C4-2B (cell line): ENCODE measurements at regions not wholly inside any gene's neighbourhood (a gene's known extent, or its start where the extent isn't known, plus 50 kb on each side); places are given as distances from the start of the nearest gene placed in this dataset.

Experiments used
- H3K27ac ChIP-seq: fragments of 450-650 bp; 2 replicates; pipeline ENCODE4 v1.5.1; 2017
- ZFX ChIP-seq: fragments of 450-650 bp; IDR thresholded peaks from 2 replicates; pipeline ENCODE4 v1.6.1; 2017
- TF ChIP-seq, protein P1 (sequence below): fragments of 450-650 bp; conservative IDR thresholded peaks from 2 replicates; pipeline ENCODE4 v1.5.1; 2017; ENCODE audit warnings: mild to moderate bottlenecking

DNA sequence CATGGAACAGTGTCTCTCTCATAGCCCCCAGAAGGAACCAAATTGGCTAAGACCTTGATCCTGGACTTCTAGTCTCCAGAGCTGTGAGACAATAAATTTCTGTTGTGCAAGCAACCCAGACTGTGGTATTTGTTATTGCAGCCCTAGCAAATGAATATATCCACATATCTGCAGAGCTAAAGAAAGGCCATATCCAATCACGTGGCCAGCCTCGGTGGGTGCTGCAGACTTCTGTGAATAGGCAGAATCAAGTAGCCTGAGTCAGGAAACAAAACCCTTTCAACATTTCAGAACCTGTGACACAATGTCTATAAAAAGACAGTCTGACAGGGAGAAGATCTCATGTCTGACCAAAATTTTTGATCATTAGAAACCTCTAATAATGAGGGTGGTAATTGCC, 71.0 kb upstream of the CPM start:
- H3K27ac ChIP-seq: no peak overlapping the region
- TF ChIP-seq ZFX: no peak
- TF ChIP-seq, protein P1, sequence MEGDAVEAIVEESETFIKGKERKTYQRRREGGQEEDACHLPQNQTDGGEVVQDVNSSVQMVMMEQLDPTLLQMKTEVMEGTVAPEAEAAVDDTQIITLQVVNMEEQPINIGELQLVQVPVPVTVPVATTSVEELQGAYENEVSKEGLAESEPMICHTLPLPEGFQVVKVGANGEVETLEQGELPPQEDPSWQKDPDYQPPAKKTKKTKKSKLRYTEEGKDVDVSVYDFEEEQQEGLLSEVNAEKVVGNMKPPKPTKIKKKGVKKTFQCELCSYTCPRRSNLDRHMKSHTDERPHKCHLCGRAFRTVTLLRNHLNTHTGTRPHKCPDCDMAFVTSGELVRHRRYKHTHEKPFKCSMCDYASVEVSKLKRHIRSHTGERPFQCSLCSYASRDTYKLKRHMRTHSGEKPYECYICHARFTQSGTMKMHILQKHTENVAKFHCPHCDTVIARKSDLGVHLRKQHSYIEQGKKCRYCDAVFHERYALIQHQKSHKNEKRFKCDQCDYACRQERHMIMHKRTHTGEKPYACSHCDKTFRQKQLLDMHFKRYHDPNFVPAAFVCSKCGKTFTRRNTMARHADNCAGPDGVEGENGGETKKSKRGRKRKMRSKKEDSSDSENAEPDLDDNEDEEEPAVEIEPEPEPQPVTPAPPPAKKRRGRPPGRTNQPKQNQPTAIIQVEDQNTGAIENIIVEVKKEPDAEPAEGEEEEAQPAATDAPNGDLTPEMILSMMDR: no peak

DNA sequence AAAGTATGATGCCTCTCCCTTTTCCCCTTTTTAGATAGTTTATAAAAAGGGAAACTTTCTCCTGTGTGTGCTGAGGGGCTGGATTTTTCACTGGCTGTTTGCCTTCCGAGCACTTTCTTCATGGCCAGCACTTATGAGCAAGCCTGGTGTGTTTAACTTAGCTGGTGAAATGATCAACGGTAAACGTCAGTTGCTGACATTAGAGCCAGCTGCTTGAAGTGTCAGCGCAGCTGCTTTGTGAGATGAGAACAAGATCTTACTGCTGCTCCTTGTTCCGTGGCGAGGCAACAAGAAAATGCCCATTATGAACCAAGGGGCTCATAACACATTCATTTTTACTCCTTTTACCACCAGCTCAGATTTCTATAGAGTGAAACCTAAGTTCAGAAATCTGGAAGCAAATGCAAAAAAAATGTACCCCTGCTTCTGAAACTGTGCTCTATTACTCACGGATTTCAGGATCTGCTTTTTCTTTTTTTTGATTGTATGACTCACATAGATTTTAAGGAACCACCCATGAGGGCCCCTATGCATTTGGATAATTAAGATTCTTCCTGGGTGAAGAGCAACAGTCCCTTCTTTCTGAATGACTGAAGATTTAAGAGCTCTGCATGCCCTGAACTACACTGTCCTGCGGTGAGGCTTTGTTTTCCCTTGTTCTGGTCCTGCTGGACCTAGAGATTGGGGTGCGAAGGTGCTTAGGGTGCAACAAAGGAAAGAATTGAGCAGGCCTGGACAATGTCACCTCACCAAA, 74.3 kb upstream of the CPM start:
- no peak overlapping the region for H3K27ac ChIP-seq

DNA sequence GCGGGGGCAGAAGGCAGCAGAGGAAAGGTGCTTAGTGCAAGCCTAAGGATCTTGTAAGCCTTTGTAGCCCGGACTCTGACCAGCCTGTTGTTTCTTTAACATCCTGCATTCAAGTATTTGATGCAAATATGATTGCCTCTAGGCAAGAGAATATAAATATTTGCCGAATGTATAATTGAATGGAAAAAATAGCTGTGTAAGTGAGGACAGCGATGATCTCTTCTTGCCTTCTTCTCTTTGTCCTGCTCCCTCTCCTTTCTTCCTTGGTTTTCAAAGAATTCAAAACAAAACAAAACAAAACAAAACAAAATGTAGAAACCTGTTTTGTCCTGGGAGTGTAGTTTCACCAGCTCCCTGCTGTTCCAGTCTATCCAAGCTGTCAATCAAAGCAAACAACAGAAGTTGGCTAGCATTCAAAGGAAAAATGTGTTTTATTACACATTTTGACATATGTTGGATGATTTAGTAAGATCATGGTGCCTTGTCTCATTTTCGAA, 74.9 kb upstream of the CPM start:
- H3K27ac ChIP-seq: no peak overlapping the region
- no peak for TF ChIP-seq ZFX
- TF ChIP-seq, protein P1: no peak

More for the DNA sequence above, 74.3 kb upstream of the CPM start:
- TF ChIP-seq ZFX: no peak
- TF ChIP-seq, protein P1: no peak

DNA sequence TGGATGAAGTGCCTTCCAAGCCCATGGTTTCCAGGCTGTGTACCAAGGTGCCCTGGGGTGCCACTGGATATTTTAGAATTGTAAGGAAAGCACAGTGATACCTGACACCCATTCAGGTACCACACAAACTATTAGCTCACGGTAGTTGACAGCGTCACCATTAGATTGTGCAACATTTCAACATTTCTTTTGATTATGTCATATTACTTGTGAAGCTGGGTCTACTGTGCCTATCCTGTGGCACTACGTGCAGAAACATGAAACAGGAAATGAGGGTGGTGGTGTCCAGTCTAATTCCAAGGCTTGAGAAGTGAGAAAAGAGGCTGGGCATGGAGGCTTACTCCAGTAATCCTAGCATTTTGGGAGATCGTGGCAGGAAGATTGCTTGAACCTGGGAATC, 75.5 kb upstream of the CPM start:
- no peak for TF ChIP-seq ZFX
- TF ChIP-seq, protein P1: no peak
- H3K27ac ChIP-seq: no peak overlapping the region

DNA sequence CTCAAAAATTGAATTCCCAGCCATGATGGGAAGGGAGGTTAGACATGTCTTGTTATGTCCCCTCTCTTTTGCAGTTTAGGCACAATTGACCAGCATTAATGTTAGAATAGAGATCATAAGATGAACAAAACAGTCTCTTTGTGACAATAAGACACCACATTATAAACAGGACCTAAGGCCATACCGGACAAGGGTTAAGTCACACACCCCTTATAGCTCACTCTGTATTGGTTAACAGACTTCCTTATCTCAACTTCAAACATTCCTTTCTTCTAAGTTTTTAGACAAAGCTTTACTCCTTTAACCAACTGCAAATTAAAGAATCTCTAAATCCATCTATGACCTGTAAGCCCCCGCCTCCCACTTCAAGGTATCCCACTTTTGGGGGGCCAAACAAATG, 81.1 kb upstream of the CPM start:
- no peak for TF ChIP-seq ZFX
- TF ChIP-seq, protein P1: no peak
- no peak overlapping the region for H3K27ac ChIP-seq

DNA sequence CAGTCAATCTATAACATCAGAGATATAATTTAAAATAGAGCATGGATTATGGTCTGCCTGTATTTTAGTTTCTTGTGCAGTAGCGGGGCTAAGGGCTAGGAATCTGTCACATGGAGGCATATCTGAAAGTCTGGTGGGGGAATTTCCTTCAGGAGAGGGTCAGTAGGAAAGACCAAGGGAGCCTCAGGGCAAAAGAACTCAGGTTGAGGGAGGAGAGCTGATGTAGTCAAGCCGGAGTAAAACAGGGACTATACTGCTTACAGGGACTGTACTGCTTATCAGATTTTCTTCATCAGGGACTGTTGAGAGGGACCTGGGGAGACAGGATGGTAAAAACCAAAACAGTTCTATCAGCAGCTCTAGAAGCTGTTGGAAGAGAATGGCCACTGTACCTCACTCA, 82.0 kb upstream of the CPM start:
- TF ChIP-seq ZFX: no peak
- TF ChIP-seq, protein P1: no peak

DNA sequence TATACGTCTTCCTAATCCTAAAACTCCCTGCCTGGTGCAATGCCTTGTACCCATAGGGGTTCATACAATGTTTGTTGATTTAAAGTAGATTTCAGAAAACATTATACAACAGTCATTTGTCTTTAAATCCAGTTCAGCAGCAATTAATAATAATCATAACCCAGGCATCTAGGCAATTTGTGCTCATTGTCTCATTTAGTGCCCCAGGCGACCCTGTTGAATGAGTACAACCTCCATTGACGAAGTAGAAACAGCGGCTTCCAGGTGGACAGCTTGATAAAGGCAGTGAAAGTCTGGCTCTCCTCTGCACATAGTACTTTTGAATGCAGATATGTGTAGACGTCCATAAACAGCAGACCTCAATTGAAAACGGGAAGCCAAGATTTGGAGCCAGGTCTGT, 82.9 kb upstream of the CPM start:
- no peak overlapping the region for H3K27ac ChIP-seq
- no peak for TF ChIP-seq ZFX
- TF ChIP-seq, protein P1: no peak

More for the DNA sequence above, 82.0 kb upstream of the CPM start:
- H3K27ac ChIP-seq: no peak overlapping the region
